Kidney (tissue), 13 donors: ENCODE measurements at regions not wholly inside any gene's neighbourhood (a gene's known extent, or its start where the extent isn't known, plus 50 kb on each side); places are given as distances from the start of the nearest gene placed in this dataset.
"Not testable (repeated sequence)": the region's sequence is repeated elsewhere in the genome, so short reads cannot be mapped to it uniquely, and the experiment has no call there.

Experiments
- DNase-seq, 5 donors: peaks; one replicate each; pipeline ENCODE4 v3.0.0-alpha.2; 2013 to 2020
- FAIRE-seq: peaks from 2 replicates; lab custom pipeline; 2012; peaks lifted over from hg19 to GRCh38; lab: Jason Lieb, UNC
- H3K27ac ChIP-seq, 2 donors: one replicate each; pipeline ENCODE4 v1.7.0; 2013; ENCODE audit warnings: low read depth in 2 of 2, low read length in 2 of 2, inconsistent platforms in 1 of 2
- H3K27me3 ChIP-seq: one replicate; pipeline ENCODE4 v1.7.1; 2013; ENCODE audit warnings: low read length, inconsistent platforms; ENCODE audit not compliant: control insufficient read depth, insufficient read depth
- H3K36me3 ChIP-seq, 3 donors: one replicate each; pipeline versions ENCODE4 v1.7.0 to v1.7.1; 2013; ENCODE audit warnings: low read length in 3 of 3, control low read depth in 1 of 3, inconsistent platforms in 1 of 3; ENCODE audit not compliant: insufficient read depth in 3 of 3, control insufficient read depth in 2 of 3
- H3K4me1 ChIP-seq, 3 donors: one replicate each; pipeline versions ENCODE4 v1.7.0 to v1.7.1; 2013; ENCODE audit warnings: low read length in 3 of 3, inconsistent platforms in 1 of 3, low read depth in 1 of 3; ENCODE audit not compliant: control insufficient read depth in 2 of 3, insufficient read depth in 2 of 3
- H3K4me3 ChIP-seq, 3 donors: one replicate each; pipeline versions ENCODE4 v1.7.0 to v1.8.1; 2013; ENCODE audit warnings: low read length in 3 of 3, control low read depth in 1 of 3, inconsistent platforms in 1 of 3
- H3K9ac ChIP-seq, 3 donors: one replicate each; pipeline versions ENCODE4 v1.7.0 to v1.7.1; 2013; ENCODE audit warnings: low read length in 3 of 3, control low read depth in 1 of 3, inconsistent platforms in 1 of 3
- H3K9me3 ChIP-seq, 3 donors: one replicate each; pipeline versions ENCODE4 v1.7.0 to v1.7.1; 2013; ENCODE audit warnings: low read length in 3 of 3, control low read depth in 1 of 3, inconsistent platforms in 1 of 3; ENCODE audit not compliant: control insufficient read depth in 2 of 3, insufficient read depth in 1 of 3
- CTCF ChIP-seq: IDR thresholded peaks from 3 replicates; pipeline ENCODE4 v1.5.1; 2012; ENCODE audit warnings: mild to moderate bottlenecking, moderate library complexity, borderline replicate concordance; ENCODE audit not compliant: insufficient read depth; ENCODE audit errors: extremely low read depth
- intact Hi-C: fragments of 100-400 bp; cut with DNase I; formaldehyde crosslinking; loops from one replicate; pipeline ENCODE4 v1.11.1; 2022
- donor health status: control.
- donor health status: control.
- donor health status: control.
- donor health status: control.
- donor health status: control.
- donor health status: DM: yes; HTN: yes; CAD: no.
- donor health status: Normal renal cell carcinoma (clear cell type).

DNA sequence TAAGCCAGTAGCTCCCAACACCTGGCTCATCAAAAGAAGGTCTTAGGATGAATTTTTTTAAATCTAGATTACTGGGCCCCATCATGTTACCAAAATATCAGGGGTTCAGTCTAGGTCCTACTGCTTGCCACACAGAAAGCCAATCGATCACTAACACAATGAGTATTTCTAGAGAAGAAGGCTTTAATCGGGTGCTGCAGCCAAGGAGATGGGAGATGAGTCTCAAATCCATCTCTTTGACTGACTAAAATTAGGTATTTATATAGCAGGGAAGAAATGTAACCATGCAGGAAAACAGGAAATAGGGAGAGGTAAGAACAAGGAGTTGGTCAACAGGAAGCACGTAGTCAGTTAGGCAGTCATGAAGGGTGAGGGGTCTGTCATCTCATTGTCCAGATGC is 288.2 kb downstream of the CEP170 start:
- DNase-seq, result no peak
- no peaks in the 10 kb centered on the region for H3K4me1 ChIP-seq
- no peaks in the 10 kb centered on the region for H3K27me3 ChIP-seq
- FAIRE-seq, result no peak
- no peak overlapping the region for H3K27ac ChIP-seq
- H3K4me3 ChIP-seq, result no peak overlapping the region
- TF ChIP-seq CTCF, result no peak
- H3K9me3 ChIP-seq, result peaks cover 0 to 2% (median 0%) of the 10 kb centered on the region in 3 donors
- H3K36me3 ChIP-seq, result no peaks in the 10 kb centered on the region
- H3K9ac ChIP-seq, result no peak overlapping the region
- intact Hi-C loops, result no loop called here

GRCh38 chr1:242959397-242959796 is 295.7 kb downstream of the CEP170 start:
- H3K27me3 ChIP-seq, H3K9me3 ChIP-seq, FAIRE-seq, intact Hi-C loops, H3K36me3 ChIP-seq, DNase-seq, H3K4me1 ChIP-seq, H3K9ac ChIP-seq, H3K4me3 ChIP-seq, H3K27ac ChIP-seq: not testable (repeated sequence)

DNA sequence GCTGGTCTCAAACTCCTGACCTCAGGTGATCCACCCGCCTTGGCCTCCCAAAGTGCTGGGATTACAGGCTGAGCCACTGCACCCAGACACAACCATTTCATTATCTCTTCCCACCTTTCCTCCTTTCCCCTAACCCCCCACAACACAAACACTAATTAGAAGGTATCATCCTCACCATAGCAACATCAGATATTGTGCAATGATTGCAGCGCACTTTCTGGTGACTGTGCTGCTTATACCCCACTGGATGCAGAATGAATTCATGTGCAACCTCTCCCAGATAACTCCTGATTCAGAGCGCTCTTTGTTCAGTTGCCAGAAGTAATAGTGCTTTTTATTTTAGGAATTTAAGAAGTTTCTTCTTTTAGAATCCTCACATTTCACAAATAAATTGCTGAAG is 300.1 kb downstream of the CEP170 start:
- DNase-seq, H3K27me3 ChIP-seq, H3K4me1 ChIP-seq, H3K27ac ChIP-seq, FAIRE-seq, H3K36me3 ChIP-seq, intact Hi-C loops, H3K9ac ChIP-seq, H3K4me3 ChIP-seq, H3K9me3 ChIP-seq: not testable (repeated sequence)

- Histone ChIP-seq H3K27ac (no peak overlapping the region), H3K4me1 (no peaks in the 10 kb centered on the region), H3K4me3 (no peak overlapping the region), H3K36me3 (no peaks in the 10 kb centered on the region), H3K9me3 (no peaks in the 10 kb centered on the region), H3K27me3 (no peaks in the 10 kb centered on the region), H3K9ac (no peak overlapping the region)
- FAIRE-seq (no peak), DNase-seq (no peak)
- TF ChIP-seq CTCF, result no peak
- intact Hi-C loops, result no loop called here
Measured at GRCh38 chr1:242946206-242946605, 308.9 kb downstream of the CEP170 start.

DNA sequence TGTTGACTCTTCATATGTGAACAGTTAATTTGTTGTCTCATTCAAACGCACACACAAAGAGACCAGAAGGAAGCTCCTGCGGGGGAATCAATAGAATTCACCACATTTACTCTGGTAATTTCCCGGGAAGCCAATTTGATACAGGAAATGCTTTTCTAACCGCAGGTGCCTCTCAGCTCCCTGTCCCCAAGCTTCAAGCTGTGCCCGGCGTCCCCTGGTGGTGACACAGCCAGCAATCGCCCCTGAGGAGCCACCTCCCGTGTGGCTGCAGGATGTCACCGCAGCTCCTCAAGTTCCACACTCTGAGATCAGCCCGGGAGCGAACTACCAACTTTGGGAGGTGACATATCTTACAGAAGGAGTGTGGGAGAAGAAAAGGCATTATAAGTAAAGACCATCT is 318.4 kb downstream of the CEP170 start:
- FAIRE-seq, H3K9me3 ChIP-seq, H3K4me1 ChIP-seq, H3K27me3 ChIP-seq, H3K4me3 ChIP-seq, H3K9ac ChIP-seq, intact Hi-C loops, H3K27ac ChIP-seq, H3K36me3 ChIP-seq: not testable (repeated sequence)
- DNase-seq, result peak in 3 of 5 donors; percentile 7 to 19 (median 14)

- H3K36me3 ChIP-seq, H3K27ac ChIP-seq, H3K4me1 ChIP-seq, H3K9me3 ChIP-seq, intact Hi-C loops, FAIRE-seq, H3K27me3 ChIP-seq, H3K9ac ChIP-seq, H3K4me3 ChIP-seq: not testable (repeated sequence)
- DNase-seq, result peak in 3 of 5 donors; percentile 22 to 58 (median 22)
Measured at GRCh38 chr1:242924717-242925116, 330.4 kb downstream of the CEP170 start.

- H3K36me3 ChIP-seq, DNase-seq, FAIRE-seq: not testable (repeated sequence)
Measured at GRCh38 chr1:242923603-242924002, 331.5 kb downstream of the CEP170 start.

More at GRCh38 chr1:242923603-242924002, 331.5 kb downstream of the CEP170 start:
- H3K4me1 ChIP-seq, H3K27ac ChIP-seq, H3K4me3 ChIP-seq, H3K9ac ChIP-seq, H3K27me3 ChIP-seq, H3K9me3 ChIP-seq, intact Hi-C loops: not testable (repeated sequence)
